Mesendoderm (in vitro differentiated cells): ENCODE measurements at regions not wholly inside any gene's neighbourhood (a gene's known extent, or its start where the extent isn't known, plus 50 kb on each side); places are given as distances from the start of the nearest gene placed in this dataset.

Source experiments
- DNase-seq: peaks from one replicate; pipeline ENCODE4 v3.0.0; 2013
- H2AK5ac ChIP-seq: 2 replicates; pipeline ENCODE4 v1.6.1; 2013; ENCODE audit warnings: low read length, inconsistent platforms
- H2BK120ac ChIP-seq: 2 replicates; pipeline ENCODE4 v1.6.1; 2013; ENCODE audit warnings: low read depth, mild to moderate bottlenecking, low read length, moderate library complexity, mixed read lengths
- H2BK15ac ChIP-seq: replicated peaks from 2 replicates; pipeline ENCODE4 v1.6.1; 2013; ENCODE audit warnings: low read depth, mild to moderate bottlenecking, moderate library complexity
- H2BK5ac ChIP-seq: 2 replicates; pipeline ENCODE4 v1.6.1; 2013; ENCODE audit warnings: low read length, inconsistent platforms
- H3K18ac ChIP-seq: 2 replicates; pipeline ENCODE4 v1.6.1; 2013; ENCODE audit warnings: mild to moderate bottlenecking, low read length, mixed read lengths
- H3K23ac ChIP-seq: one replicate; pipeline ENCODE4 v1.6.1; 2013; ENCODE audit warnings: low read length
- H3K27ac ChIP-seq: 2 replicates; pipeline ENCODE4 v1.5.1; 2013; ENCODE audit warnings: low read depth, mild to moderate bottlenecking, inconsistent platforms, low read length, moderate library complexity
- H3K27me3 ChIP-seq: 2 replicates; pipeline ENCODE4 v1.6.1; 2013; ENCODE audit warnings: low read length, control low read depth, mild to moderate bottlenecking, inconsistent platforms; ENCODE audit not compliant: insufficient read depth, poor library complexity
- H3K36me3 ChIP-seq: 2 replicates; pipeline ENCODE4 v1.6.1; 2013; ENCODE audit warnings: low read length, inconsistent platforms; ENCODE audit not compliant: control insufficient read depth, insufficient read depth
- H3K4ac ChIP-seq: one replicate; pipeline ENCODE4 v1.6.1; 2013; ENCODE audit warnings: low read depth, mild to moderate bottlenecking, low read length, moderate library complexity
- H3K4me1 ChIP-seq: 2 replicates; pipeline ENCODE4 v1.6.1; 2013; ENCODE audit warnings: low read depth, low read length, inconsistent platforms; ENCODE audit not compliant: control insufficient read depth
- H3K4me2 ChIP-seq: 2 replicates; pipeline ENCODE4 v1.6.1; 2013; ENCODE audit warnings: low read length
- H3K4me3 ChIP-seq: 2 replicates; pipeline ENCODE4 v1.5.1; 2013; ENCODE audit warnings: mild to moderate bottlenecking, low read length
- H3K56ac ChIP-seq: one replicate; pipeline ENCODE4 v1.6.1; 2013; ENCODE audit warnings: low read length
- H3K79me1 ChIP-seq: 2 replicates; pipeline ENCODE4 v1.6.1; 2013; ENCODE audit warnings: low read length, inconsistent platforms
- H3K79me2 ChIP-seq: 2 replicates; pipeline ENCODE4 v1.6.1; 2013; ENCODE audit warnings: mild to moderate bottlenecking, low read length; ENCODE audit not compliant: control insufficient read depth, insufficient read depth
- H3K9ac ChIP-seq: 2 replicates; pipeline ENCODE4 v1.6.1; 2013; ENCODE audit warnings: low read length, inconsistent platforms
- H4K5ac ChIP-seq: one replicate; pipeline ENCODE4 v1.6.1; 2013; ENCODE audit warnings: low read length
- H4K8ac ChIP-seq: one replicate; pipeline ENCODE4 v1.6.1; 2013; ENCODE audit warnings: low read depth, mild to moderate bottlenecking, control low read depth, low read length, moderate library complexity
- WGBS: extraction: QIAGEN DNeasy Blood & Tissue Kit; methylation state at CpG from one replicate; pipeline ENCODE4 v1.1.7; 2013; ENCODE audit warnings: low lambda C conversion rate, missing lambda C conversion rate; ENCODE audit not compliant: insufficient coverage; ENCODE audit errors: extremely low coverage; 5-methylcytosine and 5-hydroxymethylcytosine counted together

GRCh38 chr2:67318563-67318962 lies 78.6 kb upstream of the ETAA1 start:
- no peak overlapping the region for H3K9ac ChIP-seq
- no CpG with 5 or more reads among the region's 3 CpGs for WGBS
- H3K4me2 ChIP-seq = no peak overlapping the region
- no peak overlapping the region for H3K56ac ChIP-seq
- no peak overlapping the region for H3K4ac ChIP-seq
- H3K4me1 ChIP-seq = no peaks in the 10 kb centered on the region
- H2BK5ac ChIP-seq = no peak overlapping the region
- no peaks in the 10 kb centered on the region for H3K36me3 ChIP-seq
- no peak overlapping the region for H2AK5ac ChIP-seq
- no peak overlapping the region for H3K4me3 ChIP-seq
- H3K23ac ChIP-seq = no peak overlapping the region
- no peak overlapping the region for H2BK15ac ChIP-seq
- H4K5ac ChIP-seq = no peak overlapping the region
- H3K27me3 ChIP-seq = no peaks in the 10 kb centered on the region
- H3K27ac ChIP-seq = no peak overlapping the region
- H4K8ac ChIP-seq = peak overlapping the region; percentile 56
- H2BK120ac ChIP-seq = no peak overlapping the region
- H3K79me1 ChIP-seq = no peaks in the 10 kb centered on the region
- no peak for DNase-seq
- no peak overlapping the region for H3K18ac ChIP-seq
- no peaks in the 10 kb centered on the region for H3K79me2 ChIP-seq

- H2BK5ac ChIP-seq = no peak overlapping the region
- no peak overlapping the region for H2BK15ac ChIP-seq
- no peaks in the 10 kb centered on the region for H3K79me1 ChIP-seq
- no CpG with 5 or more reads among the region's 6 CpGs for WGBS
- no peak overlapping the region for H2AK5ac ChIP-seq
- no peak overlapping the region for H4K5ac ChIP-seq
- H3K79me2 ChIP-seq = no peaks in the 10 kb centered on the region
- H3K27me3 ChIP-seq = no peaks in the 10 kb centered on the region
- no peak overlapping the region for H3K4me2 ChIP-seq
- DNase-seq = no peak
- H3K56ac ChIP-seq = no peak overlapping the region
- H3K9ac ChIP-seq = no peak overlapping the region
- no peaks in the 10 kb centered on the region for H3K4me1 ChIP-seq
- H3K4ac ChIP-seq = no peak overlapping the region
- H3K36me3 ChIP-seq = no peaks in the 10 kb centered on the region
- no peak overlapping the region for H3K27ac ChIP-seq
- no peak overlapping the region for H3K18ac ChIP-seq
- H4K8ac ChIP-seq = peak overlapping the region; percentile 56
- H3K4me3 ChIP-seq = no peak overlapping the region
- H3K23ac ChIP-seq = no peak overlapping the region
- no peak overlapping the region for H2BK120ac ChIP-seq
Measured at GRCh38 chr2:67318993-67319481, 78.1 kb upstream of the ETAA1 start.

- Histone ChIP-seq H2BK15ac (no peak overlapping the region), H3K4ac (no peak overlapping the region), H3K23ac (no peak overlapping the region), H3K18ac (no peak overlapping the region), H3K56ac (no peak overlapping the region), H2AK5ac (no peak overlapping the region), H3K27me3 (no peaks in the 10 kb centered on the region), H3K36me3 (no peaks in the 10 kb centered on the region), H4K5ac (no peak overlapping the region), H2BK120ac (no peak overlapping the region), H3K4me1 (peaks cover 3% of the 10 kb centered on the region), H3K9ac (no peak overlapping the region), H3K27ac (no peak overlapping the region), H3K4me3 (no peak overlapping the region), H3K79me1 (no peaks in the 10 kb centered on the region), H4K8ac (no peak overlapping the region), H3K4me2 (no peak overlapping the region), H2BK5ac (no peak overlapping the region), H3K79me2 (no peaks in the 10 kb centered on the region)
- no peak for DNase-seq
- no CpG with 5 or more reads among the region's 3 CpGs for WGBS
Measured at GRCh38 chr2:67320861-67321587, 76.1 kb upstream of the ETAA1 start.

GRCh38 chr2:67321588-67321903 lies 75.6 kb upstream of the ETAA1 start:
- Histone ChIP-seq H3K4me1 (peaks cover 3% of the 10 kb centered on the region), H3K9ac (no peak overlapping the region), H3K4me3 (no peak overlapping the region), H3K4me2 (no peak overlapping the region), H4K8ac (no peak overlapping the region), H3K23ac (no peak overlapping the region), H3K18ac (no peak overlapping the region), H3K27ac (no peak overlapping the region), H2BK5ac (no peak overlapping the region), H2AK5ac (no peak overlapping the region), H3K56ac (no peak overlapping the region), H2BK15ac (no peak overlapping the region), H3K79me1 (no peaks in the 10 kb centered on the region), H3K36me3 (no peaks in the 10 kb centered on the region), H3K27me3 (no peaks in the 10 kb centered on the region), H2BK120ac (no peak overlapping the region), H4K5ac (no peak overlapping the region), H3K4ac (no peak overlapping the region), H3K79me2 (no peaks in the 10 kb centered on the region)
- no CpG with 5 or more reads among the region's 3 CpGs for WGBS
- DNase-seq = no peak

- no peak overlapping the region for H2BK15ac ChIP-seq
- no peak overlapping the region for H3K27ac ChIP-seq
- H3K4ac ChIP-seq = no peak overlapping the region
- no peaks in the 10 kb centered on the region for H3K27me3 ChIP-seq
- H4K5ac ChIP-seq = no peak overlapping the region
- no peak overlapping the region for H2AK5ac ChIP-seq
- no peak overlapping the region for H3K23ac ChIP-seq
- H3K4me3 ChIP-seq = no peak overlapping the region
- H3K18ac ChIP-seq = no peak overlapping the region
- H4K8ac ChIP-seq = no peak overlapping the region
- no peaks in the 10 kb centered on the region for H3K36me3 ChIP-seq
- H3K4me1 ChIP-seq = peaks cover 3% of the 10 kb centered on the region
- no peak overlapping the region for H3K4me2 ChIP-seq
- H2BK5ac ChIP-seq = no peak overlapping the region
- WGBS = no CpG with 5 or more reads among the region's 3 CpGs
- H3K79me1 ChIP-seq = no peaks in the 10 kb centered on the region
- no peaks in the 10 kb centered on the region for H3K79me2 ChIP-seq
- peak; percentile 83 for DNase-seq
- peak overlapping the region; percentile 62 for H3K56ac ChIP-seq
- H3K9ac ChIP-seq = no peak overlapping the region
- no peak overlapping the region for H2BK120ac ChIP-seq
Measured at GRCh38 chr2:67322353-67323001, 74.7 kb upstream of the ETAA1 start.
